ENCODE measurements at regions not wholly inside any gene's neighbourhood (a gene's known extent, or its start where the extent isn't known, plus 50 kb on each side); places are given as distances from the start of the nearest gene placed in this dataset.

DNA sequence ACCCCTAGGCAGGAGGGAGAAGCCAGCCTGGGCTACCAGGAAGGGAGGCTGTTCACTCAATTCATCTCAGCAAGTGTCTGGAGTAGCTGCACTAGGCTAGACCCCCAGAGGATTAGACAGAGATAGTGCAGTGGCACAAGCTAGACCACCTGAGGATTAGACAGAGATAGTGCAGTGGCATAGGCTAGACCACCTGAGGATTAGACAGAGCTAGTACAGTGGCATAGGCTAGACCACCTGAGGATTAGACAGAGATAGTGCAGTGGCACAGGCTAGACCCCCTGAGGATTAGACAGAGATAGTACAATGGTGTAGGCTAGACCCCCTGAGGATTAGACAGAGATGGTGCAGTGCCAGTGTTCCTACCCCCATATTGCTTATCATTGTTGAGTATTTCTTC, 74.1 kb upstream of the SDK2 start:
- TF ChIP-seq, protein P1, sequence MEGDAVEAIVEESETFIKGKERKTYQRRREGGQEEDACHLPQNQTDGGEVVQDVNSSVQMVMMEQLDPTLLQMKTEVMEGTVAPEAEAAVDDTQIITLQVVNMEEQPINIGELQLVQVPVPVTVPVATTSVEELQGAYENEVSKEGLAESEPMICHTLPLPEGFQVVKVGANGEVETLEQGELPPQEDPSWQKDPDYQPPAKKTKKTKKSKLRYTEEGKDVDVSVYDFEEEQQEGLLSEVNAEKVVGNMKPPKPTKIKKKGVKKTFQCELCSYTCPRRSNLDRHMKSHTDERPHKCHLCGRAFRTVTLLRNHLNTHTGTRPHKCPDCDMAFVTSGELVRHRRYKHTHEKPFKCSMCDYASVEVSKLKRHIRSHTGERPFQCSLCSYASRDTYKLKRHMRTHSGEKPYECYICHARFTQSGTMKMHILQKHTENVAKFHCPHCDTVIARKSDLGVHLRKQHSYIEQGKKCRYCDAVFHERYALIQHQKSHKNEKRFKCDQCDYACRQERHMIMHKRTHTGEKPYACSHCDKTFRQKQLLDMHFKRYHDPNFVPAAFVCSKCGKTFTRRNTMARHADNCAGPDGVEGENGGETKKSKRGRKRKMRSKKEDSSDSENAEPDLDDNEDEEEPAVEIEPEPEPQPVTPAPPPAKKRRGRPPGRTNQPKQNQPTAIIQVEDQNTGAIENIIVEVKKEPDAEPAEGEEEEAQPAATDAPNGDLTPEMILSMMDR (IDR thresholded peaks at IDR 0.05): no peak
- TF ChIP-seq POLR2A (IDR thresholded peaks at IDR 0.05): no peak

All from body of pancreas (tissue), 4 donors.